ENCODE measurements at regions not wholly inside any gene's neighbourhood (a gene's known extent, or its start where the extent isn't known, plus 50 kb on each side); places are given as distances from the start of the nearest gene placed in this dataset.
A peak's percentile ranks its signal among the peaks of the same experiment; 100 is the strongest.

GRCh38 chr21:28359300-28359699 lies 633.4 kb downstream of the LTN1 start:
- H3K4me3 ChIP-seq (ENCODE audit: low read depth, low read length), result no peak overlapping the region
- no peak for DNase-seq (ENCODE audit: low read depth)
- no peak for TF ChIP-seq CTCF (conservative IDR thresholded peaks at IDR 0.05; ENCODE audit: low read depth, low read length)

- no peak for TF ChIP-seq CTCF (conservative IDR thresholded peaks at IDR 0.05; ENCODE audit: low read depth, low read length)
- no peak overlapping the region for H3K4me3 ChIP-seq (ENCODE audit: low read depth, low read length)
- no peak for DNase-seq (ENCODE audit: low read depth)
Measured at GRCh38 chr21:28358702-28359101, 634.0 kb downstream of the LTN1 start.

GRCh38 chr21:28358170-28358569 lies 634.5 kb downstream of the LTN1 start:
- no peak for TF ChIP-seq CTCF (conservative IDR thresholded peaks at IDR 0.05; ENCODE audit: low read depth, low read length)
- DNase-seq (ENCODE audit: low read depth), result no peak
- H3K4me3 ChIP-seq (ENCODE audit: low read depth, low read length), result no peak overlapping the region

GRCh38 chr21:28357743-28358142 lies 634.9 kb downstream of the LTN1 start:
- peak; percentile 39 for DNase-seq (ENCODE audit: low read depth)
- TF ChIP-seq CTCF (conservative IDR thresholded peaks at IDR 0.05; ENCODE audit: low read depth, low read length), result no peak

GRCh38 chr21:28356422-28356821 lies 636.3 kb downstream of the LTN1 start:
- no peak overlapping the region for H3K4me3 ChIP-seq (ENCODE audit: low read depth, low read length)
- TF ChIP-seq CTCF (conservative IDR thresholded peaks at IDR 0.05; ENCODE audit: low read depth, low read length), result no peak
- no peak for DNase-seq (ENCODE audit: low read depth)

More at GRCh38 chr21:28357743-28358142, 634.9 kb downstream of the LTN1 start:
- no peak overlapping the region for H3K4me3 ChIP-seq (ENCODE audit: low read depth, low read length)

GRCh38 chr21:28345934-28346333 lies 646.7 kb downstream of the LTN1 start:
- DNase-seq (ENCODE audit: low read depth), result no peak
- TF ChIP-seq CTCF (conservative IDR thresholded peaks at IDR 0.05; ENCODE audit: low read depth, low read length), result no peak

GRCh38 chr21:28344985-28345384 lies 647.7 kb downstream of the LTN1 start:
- DNase-seq (ENCODE audit: low read depth), result no peak
- H3K4me3 ChIP-seq (ENCODE audit: low read depth, low read length), result no peak overlapping the region
- TF ChIP-seq CTCF (conservative IDR thresholded peaks at IDR 0.05; ENCODE audit: low read depth, low read length), result no peak

More at GRCh38 chr21:28345934-28346333, 646.7 kb downstream of the LTN1 start:
- H3K4me3 ChIP-seq (ENCODE audit: low read depth, low read length), result no peak overlapping the region

Measured in choroid plexus epithelial cell (primary cell).